Loucy (cell line): ENCODE measurements at regions not wholly inside any gene's neighbourhood (a gene's known extent, or its start where the extent isn't known, plus 50 kb on each side); places are given as distances from the start of the nearest gene placed in this dataset.

Experiments
- EZH2phosphoT487 ChIP-seq: fragments of 200-600 bp; IDR thresholded peaks from 2 replicates; pipeline ENCODE4 v1.6.1; 2018; ENCODE audit warnings: antibody characterized with exemption, mild to moderate bottlenecking, moderate library complexity, borderline replicate concordance
- TF ChIP-seq, protein P1 (sequence below): fragments of 200-600 bp; sonication (generic); conservative IDR thresholded peaks from 2 replicates; pipeline ENCODE4 v1.5.1; 2014; ENCODE audit warnings: mild to moderate bottlenecking, antibody characterized with exemption, low read length

DNA sequence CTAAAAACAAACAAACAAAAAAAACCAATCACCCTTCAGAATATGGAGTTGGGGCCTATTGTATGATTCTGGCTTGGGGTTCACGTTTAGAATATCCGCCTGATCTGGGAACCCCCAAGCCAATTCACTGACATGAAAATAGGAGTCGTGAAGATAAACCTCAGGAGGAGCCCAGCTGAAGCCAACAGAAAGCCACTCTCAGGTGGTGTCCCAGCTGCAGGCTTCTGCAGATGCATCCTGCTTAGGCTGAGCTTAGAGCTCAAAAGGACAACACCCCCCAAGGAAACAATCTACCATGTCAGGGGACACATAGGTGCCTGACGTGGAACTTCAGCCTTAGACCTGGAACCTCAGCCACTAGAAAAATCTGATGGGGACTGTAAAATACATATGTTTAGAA lies 51.9 kb downstream of the SYNE3 start:
- TF ChIP-seq, protein P1, sequence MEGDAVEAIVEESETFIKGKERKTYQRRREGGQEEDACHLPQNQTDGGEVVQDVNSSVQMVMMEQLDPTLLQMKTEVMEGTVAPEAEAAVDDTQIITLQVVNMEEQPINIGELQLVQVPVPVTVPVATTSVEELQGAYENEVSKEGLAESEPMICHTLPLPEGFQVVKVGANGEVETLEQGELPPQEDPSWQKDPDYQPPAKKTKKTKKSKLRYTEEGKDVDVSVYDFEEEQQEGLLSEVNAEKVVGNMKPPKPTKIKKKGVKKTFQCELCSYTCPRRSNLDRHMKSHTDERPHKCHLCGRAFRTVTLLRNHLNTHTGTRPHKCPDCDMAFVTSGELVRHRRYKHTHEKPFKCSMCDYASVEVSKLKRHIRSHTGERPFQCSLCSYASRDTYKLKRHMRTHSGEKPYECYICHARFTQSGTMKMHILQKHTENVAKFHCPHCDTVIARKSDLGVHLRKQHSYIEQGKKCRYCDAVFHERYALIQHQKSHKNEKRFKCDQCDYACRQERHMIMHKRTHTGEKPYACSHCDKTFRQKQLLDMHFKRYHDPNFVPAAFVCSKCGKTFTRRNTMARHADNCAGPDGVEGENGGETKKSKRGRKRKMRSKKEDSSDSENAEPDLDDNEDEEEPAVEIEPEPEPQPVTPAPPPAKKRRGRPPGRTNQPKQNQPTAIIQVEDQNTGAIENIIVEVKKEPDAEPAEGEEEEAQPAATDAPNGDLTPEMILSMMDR: no peak
- TF ChIP-seq EZH2phosphoT487: no peak
